ENCODE measurements at regions not wholly inside any gene's neighbourhood (a gene's known extent, or its start where the extent isn't known, plus 50 kb on each side); places are given as distances from the start of the nearest gene placed in this dataset.
A peak's percentile ranks its signal among the peaks of the same experiment; 100 is the strongest.

- peaks cover 50% of the 10 kb centered on the region for H3K27me3 ChIP-seq
- no peak overlapping the region for H3K4me3 ChIP-seq (ENCODE audit: low read depth in 1 of 2, low read length in 1 of 2)
- no peaks in the 10 kb centered on the region for H3K36me3 ChIP-seq
- peaks cover 34 to 36% of the 10 kb centered on the region in 2 experiments for H3K4me1 ChIP-seq (ENCODE audit: control insufficient read depth in 1 of 2, insufficient read depth in 1 of 2, low read depth in 1 of 2, low read length in 1 of 2)
- TF ChIP-seq CTCF (IDR thresholded peaks at IDR 0.05), result no peak
- peak overlapping the region; percentile 82 for H3K27ac ChIP-seq
- H3K9me3 ChIP-seq, result no peaks in the 10 kb centered on the region
Observed at GRCh38 chr14:54300881-54301280, 95.9 kb upstream of the CDKN3 start.

- H3K36me3 ChIP-seq, result no peaks in the 10 kb centered on the region
- no peak overlapping the region for H3K4me3 ChIP-seq (ENCODE audit: low read depth in 1 of 2, low read length in 1 of 2)
- H3K27me3 ChIP-seq, result peaks cover 50% of the 10 kb centered on the region
- peaks cover 34 to 36% of the 10 kb centered on the region in 2 experiments for H3K4me1 ChIP-seq (ENCODE audit: control insufficient read depth in 1 of 2, insufficient read depth in 1 of 2, low read depth in 1 of 2, low read length in 1 of 2)
- TF ChIP-seq CTCF (IDR thresholded peaks at IDR 0.05), result no peak
- peak overlapping the region; percentile 82 for H3K27ac ChIP-seq
- no peaks in the 10 kb centered on the region for H3K9me3 ChIP-seq
Observed at GRCh38 chr14:54301359-54301758, 95.4 kb upstream of the CDKN3 start.

- no peaks in the 10 kb centered on the region for H3K9me3 ChIP-seq
- H3K27me3 ChIP-seq, result peaks cover 70% of the 10 kb centered on the region
- H3K36me3 ChIP-seq, result no peaks in the 10 kb centered on the region
- TF ChIP-seq CTCF (IDR thresholded peaks at IDR 0.05), result no peak
- H3K4me1 ChIP-seq (ENCODE audit: control insufficient read depth in 1 of 2, insufficient read depth in 1 of 2, low read depth in 1 of 2, low read length in 1 of 2), result peaks cover 18 to 22% of the 10 kb centered on the region in 2 experiments
- no peak overlapping the region for H3K4me3 ChIP-seq (ENCODE audit: low read depth in 1 of 2, low read length in 1 of 2)
- no peak overlapping the region for H3K27ac ChIP-seq
Observed at GRCh38 chr14:54306806-54307205, 90.0 kb upstream of the CDKN3 start.

DNA sequence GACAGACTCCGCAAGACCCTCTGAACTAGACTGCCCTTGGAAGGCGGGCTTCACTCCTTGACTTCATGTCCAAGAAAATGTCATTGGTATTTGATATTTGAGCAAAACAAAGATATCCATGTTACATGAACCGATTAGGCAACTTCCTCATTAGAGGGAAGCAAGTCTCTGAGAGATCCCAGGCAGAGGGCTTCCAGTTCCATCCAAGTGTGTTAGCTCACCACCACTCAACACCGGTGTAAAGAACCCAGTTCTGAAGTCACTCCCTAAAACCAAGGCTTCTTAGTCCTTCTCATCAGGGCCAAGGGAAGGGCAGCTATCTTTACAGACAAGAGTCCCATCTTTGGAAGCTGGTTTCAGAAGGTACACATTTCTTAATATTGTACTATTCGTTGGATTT, 87.2 kb upstream of the CDKN3 start:
- H3K4me1 ChIP-seq (ENCODE audit: control insufficient read depth in 1 of 2, insufficient read depth in 1 of 2, low read depth in 1 of 2, low read length in 1 of 2), result peaks cover 6 to 12% of the 10 kb centered on the region in 2 experiments
- H3K27ac ChIP-seq, result no peak overlapping the region
- TF ChIP-seq CTCF (IDR thresholded peaks at IDR 0.05), result no peak
- no peak overlapping the region for H3K4me3 ChIP-seq (ENCODE audit: low read depth in 1 of 2, low read length in 1 of 2)
- H3K27me3 ChIP-seq, result peaks cover 93% of the 10 kb centered on the region
- no peaks in the 10 kb centered on the region for H3K9me3 ChIP-seq
- H3K36me3 ChIP-seq, result no peaks in the 10 kb centered on the region

- Histone ChIP-seq H3K27ac (no peak overlapping the region), H3K27me3 (peaks cover 93% of the 10 kb centered on the region)
- no peak for TF ChIP-seq CTCF (IDR thresholded peaks at IDR 0.05)
Observed at GRCh38 chr14:54310151-54310850, 86.5 kb upstream of the CDKN3 start.

More at GRCh38 chr14:54310151-54310850, 86.5 kb upstream of the CDKN3 start:
- no peak overlapping the region for H3K4me3 ChIP-seq (ENCODE audit: low read depth in 1 of 2, low read length in 1 of 2)
- no peaks in the 10 kb centered on the region for H3K36me3 ChIP-seq
- H3K4me1 ChIP-seq (ENCODE audit: control insufficient read depth in 1 of 2, insufficient read depth in 1 of 2, low read depth in 1 of 2, low read length in 1 of 2), result peaks cover 6 to 12% of the 10 kb centered on the region in 2 experiments
- no peaks in the 10 kb centered on the region for H3K9me3 ChIP-seq
